H9 (cell line): ENCODE measurements at regions not wholly inside any gene's neighbourhood (a gene's known extent, or its start where the extent isn't known, plus 50 kb on each side); places are given as distances from the start of the nearest gene placed in this dataset.
A peak's percentile ranks its signal among the peaks of the same experiment; 100 is the strongest.

Experiments
- DNase-seq: peaks from one replicate; pipeline ENCODE4 v3.0.0-alpha.2; 2017
- H2AFZ ChIP-seq: one replicate; pipeline ENCODE4 v1.6.1; 2013; ENCODE audit warnings: mild to moderate bottlenecking, low read length, control low read depth, moderate library complexity
- H2AK5ac ChIP-seq: 2 replicates; pipeline ENCODE4 v1.6.1; 2013; ENCODE audit warnings: low read length, control low read depth, mixed read lengths; ENCODE audit not compliant: insufficient read length
- H2BK120ac ChIP-seq: one replicate; pipeline ENCODE4 v1.6.1; 2013; ENCODE audit warnings: low read depth, mild to moderate bottlenecking, low read length, control low read depth, inconsistent platforms; ENCODE audit not compliant: poor library complexity, severe bottlenecking
- H2BK12ac ChIP-seq: 2 replicates; pipeline ENCODE4 v1.6.1; 2013; ENCODE audit warnings: low read length, control low read depth, mixed read lengths, low read depth; ENCODE audit not compliant: insufficient read length
- H2BK15ac ChIP-seq: 2 replicates; pipeline ENCODE4 v1.6.1; 2013; ENCODE audit warnings: low read depth, low read length, control low read depth
- H2BK20ac ChIP-seq: one replicate; pipeline ENCODE4 v1.6.1; 2013; ENCODE audit warnings: low read depth, mild to moderate bottlenecking, low read length, control low read depth, inconsistent platforms; ENCODE audit not compliant: poor library complexity, severe bottlenecking
- H2BK5ac ChIP-seq: 2 replicates; pipeline ENCODE4 v1.6.1; 2013; ENCODE audit warnings: low read length, control low read depth, mixed read lengths; ENCODE audit not compliant: insufficient read length
- H3K14ac ChIP-seq: 2 replicates; pipeline ENCODE4 v1.6.1; 2013; ENCODE audit warnings: low read length, control low read depth; ENCODE audit not compliant: insufficient read depth
- H3K18ac ChIP-seq: 2 replicates; pipeline ENCODE4 v1.6.1; 2013; ENCODE audit warnings: low read depth, mild to moderate bottlenecking, mixed read lengths, low read length, control low read depth; ENCODE audit not compliant: insufficient read length
- H3K23ac ChIP-seq: 2 replicates; pipeline ENCODE4 v1.6.1; 2013; ENCODE audit warnings: low read length, control low read depth, mixed read lengths, low read depth; ENCODE audit not compliant: insufficient read length
- H3K23me2 ChIP-seq: 2 replicates; pipeline ENCODE4 v1.6.1; 2013; ENCODE audit warnings: low read depth, mild to moderate bottlenecking, mixed read lengths, low read length, control low read depth; ENCODE audit not compliant: insufficient read length, poor library complexity, severe bottlenecking
- H3K27ac ChIP-seq: 2 replicates; pipeline ENCODE4 v1.5.1; 2013; ENCODE audit warnings: low read length, control low read depth, mixed read lengths, low read depth; ENCODE audit not compliant: insufficient read length
- H3K27me3 ChIP-seq: 2 replicates; pipeline ENCODE4 v1.6.1; 2013; ENCODE audit warnings: low read length, control low read depth, inconsistent platforms; ENCODE audit not compliant: insufficient read depth
- H3K4ac ChIP-seq: 2 replicates; pipeline ENCODE4 v1.6.1; 2013; ENCODE audit warnings: low read depth, mild to moderate bottlenecking, control low read depth, inconsistent platforms, low read length, moderate library complexity
- H3K4me1 ChIP-seq: 2 replicates; pipeline ENCODE4 v1.6.1; 2013; ENCODE audit warnings: low read length, control low read depth, inconsistent platforms; ENCODE audit not compliant: insufficient read depth
- H3K4me2 ChIP-seq: 2 replicates; pipeline ENCODE4 v1.6.1; 2013; ENCODE audit warnings: low read length, control low read depth, mixed read lengths; ENCODE audit not compliant: insufficient read length, insufficient read depth
- H3K56ac ChIP-seq: 2 replicates; pipeline ENCODE4 v1.6.1; 2013; ENCODE audit warnings: low read depth, mild to moderate bottlenecking, mixed read lengths, low read length, control low read depth; ENCODE audit not compliant: insufficient read length
- H3K79me1 ChIP-seq: 2 replicates; pipeline ENCODE4 v1.6.1; 2013; ENCODE audit warnings: low read depth, mild to moderate bottlenecking, moderate library complexity, low read length, control low read depth, inconsistent platforms; ENCODE audit not compliant: insufficient read depth, poor library complexity, severe bottlenecking
- H3K79me2 ChIP-seq: 2 replicates; pipeline ENCODE4 v1.6.1; 2013; ENCODE audit warnings: low read length, control low read depth, inconsistent platforms; ENCODE audit not compliant: insufficient read depth
- H3K9ac ChIP-seq: 2 replicates; pipeline ENCODE4 v1.6.1; 2013; ENCODE audit warnings: low read length, control low read depth, mixed read lengths; ENCODE audit not compliant: insufficient read length; ENCODE audit errors: extremely low read depth
- H3K9me3 ChIP-seq: one replicate; pipeline ENCODE4 v1.6.1; 2013; ENCODE audit warnings: low read depth, low read length, inconsistent platforms; ENCODE audit not compliant: control insufficient read depth
- H3T11ph ChIP-seq: one replicate; pipeline ENCODE4 v1.6.1; 2013; ENCODE audit warnings: mild to moderate bottlenecking, low read length, control low read depth, inconsistent platforms
- H4K20me1 ChIP-seq: one replicate; pipeline ENCODE4 v1.6.1; 2013; ENCODE audit not compliant: control insufficient read depth, insufficient read length, insufficient read depth
- H4K5ac ChIP-seq: 2 replicates; pipeline ENCODE4 v1.6.1; 2013; ENCODE audit warnings: low read depth, mild to moderate bottlenecking, mixed read lengths, low read length, control low read depth; ENCODE audit not compliant: insufficient read length
- H4K8ac ChIP-seq: replicated peaks from 2 replicates; pipeline ENCODE4 v1.6.1; 2013; ENCODE audit warnings: low read length, control low read depth, mixed read lengths, low read depth; ENCODE audit not compliant: insufficient read length
- H4K91ac ChIP-seq: 2 replicates; pipeline ENCODE4 v1.6.1; 2013; ENCODE audit warnings: low read depth, mild to moderate bottlenecking, moderate library complexity, mixed read lengths, low read length, control low read depth; ENCODE audit not compliant: insufficient read length
- H3K27ac Mint-ChIP-seq, 3 experiments: 2 replicates in 2 of 3; 3 replicates in 1 of 3; pipeline ENCODE4 v1.8.0; 2020 to 2021; ENCODE audit warnings: mixed read lengths in 3 of 3, mild to moderate bottlenecking in 1 of 3, moderate library complexity in 1 of 3
- H3K27me3 Mint-ChIP-seq: 2 replicates; pipeline ENCODE4 v1.8.0; 2021; ENCODE audit warnings: low read depth, mild to moderate bottlenecking, moderate library complexity, mixed read lengths
- H3K36me3 Mint-ChIP-seq, 3 experiments: 2 replicates in 2 of 3; 3 replicates in 1 of 3; pipeline ENCODE4 v1.8.0; 2020 to 2021; ENCODE audit warnings: low read depth in 3 of 3, mixed read lengths in 3 of 3; ENCODE audit not compliant: insufficient read depth in 1 of 3
- H3K4me1 Mint-ChIP-seq, 2 experiments: 2 replicates each; pipeline ENCODE4 v1.8.0; 2020; ENCODE audit warnings: mixed read lengths in 2 of 2
- H3K4me3 Mint-ChIP-seq, 2 experiments: 2 replicates in 1 of 2; 3 replicates in 1 of 2; pipeline ENCODE4 v1.8.0; 2020 to 2021; ENCODE audit warnings: mild to moderate bottlenecking in 2 of 2, mixed read lengths in 2 of 2, moderate library complexity in 1 of 2
- H3K9me3 Mint-ChIP-seq, 2 experiments: 2 replicates in 1 of 2; 3 replicates in 1 of 2; pipeline ENCODE4 v1.8.0; 2020; ENCODE audit warnings: mild to moderate bottlenecking in 2 of 2, mixed read lengths in 2 of 2, moderate library complexity in 1 of 2
- WGBS: extraction: QIAGEN DNeasy Blood & Tissue Kit; methylation state at CpG from one replicate; pipeline ENCODE4 v1.1.7; 2013; ENCODE audit warnings: missing lambda C conversion rate, low lambda C conversion rate, mixed read lengths; ENCODE audit not compliant: insufficient read length; ENCODE audit errors: extremely low coverage; 5-methylcytosine and 5-hydroxymethylcytosine counted together
- TF ChIP-seq, protein P1 (sequence below): fragments of 200-600 bp; sonication (generic); conservative IDR thresholded peaks from 3 replicates; pipeline ENCODE4 v1.8.0; 2021; ENCODE audit warnings: antibody characterized with exemption, mild to moderate bottlenecking

GRCh38 chr1:217137210-217137881 is 414.1 kb upstream of the ESRRG start:
- H3K56ac ChIP-seq: no peak overlapping the region
- H2BK5ac ChIP-seq: no peak overlapping the region
- peak overlapping the region; percentile 74 to 98 for H3K4me3 Mint-ChIP-seq
- H3K18ac ChIP-seq: no peak overlapping the region
- no peaks in the 10 kb centered on the region for H3K9me3 ChIP-seq
- no peak overlapping the region for H2BK15ac ChIP-seq
- peaks cover 58 to 74% of the 10 kb centered on the region in 2 experiments for H3K4me1 Mint-ChIP-seq
- peaks cover 3% of the 10 kb centered on the region; the same call in 1 of the 2 replicates for H3K4me1 ChIP-seq
- H3K27me3 ChIP-seq: peaks cover 72% of the 10 kb centered on the region
- no CpG with 5 or more reads among the region's 53 CpGs for WGBS
- H2AK5ac ChIP-seq: no peak overlapping the region
- no peak overlapping the region for H3K4ac ChIP-seq
- no peak overlapping the region for H2AFZ ChIP-seq
- H3K23ac ChIP-seq: no peak overlapping the region
- peaks cover 100% of the 10 kb centered on the region for H3K27me3 Mint-ChIP-seq
- no peak overlapping the region for H3T11ph ChIP-seq
- H3K27ac Mint-ChIP-seq: no peak overlapping the region
- H4K5ac ChIP-seq: no peak overlapping the region
- peak overlapping the region; percentile 81 for H3K4me2 ChIP-seq
- peaks cover 50% of the 10 kb centered on the region for H3K23me2 ChIP-seq
- no peak overlapping the region for H3K27ac ChIP-seq
- peak; percentile 63 for DNase-seq
- H4K20me1 ChIP-seq: no peaks in the 10 kb centered on the region
- no peak overlapping the region for H4K8ac ChIP-seq
- H2BK20ac ChIP-seq: no peak overlapping the region
- H3K79me2 ChIP-seq: no peaks in the 10 kb centered on the region
- H3K9me3 Mint-ChIP-seq: no peaks in the 10 kb centered on the region
- H2BK12ac ChIP-seq: no peak overlapping the region
- no peak overlapping the region for H2BK120ac ChIP-seq
- TF ChIP-seq, protein P1, sequence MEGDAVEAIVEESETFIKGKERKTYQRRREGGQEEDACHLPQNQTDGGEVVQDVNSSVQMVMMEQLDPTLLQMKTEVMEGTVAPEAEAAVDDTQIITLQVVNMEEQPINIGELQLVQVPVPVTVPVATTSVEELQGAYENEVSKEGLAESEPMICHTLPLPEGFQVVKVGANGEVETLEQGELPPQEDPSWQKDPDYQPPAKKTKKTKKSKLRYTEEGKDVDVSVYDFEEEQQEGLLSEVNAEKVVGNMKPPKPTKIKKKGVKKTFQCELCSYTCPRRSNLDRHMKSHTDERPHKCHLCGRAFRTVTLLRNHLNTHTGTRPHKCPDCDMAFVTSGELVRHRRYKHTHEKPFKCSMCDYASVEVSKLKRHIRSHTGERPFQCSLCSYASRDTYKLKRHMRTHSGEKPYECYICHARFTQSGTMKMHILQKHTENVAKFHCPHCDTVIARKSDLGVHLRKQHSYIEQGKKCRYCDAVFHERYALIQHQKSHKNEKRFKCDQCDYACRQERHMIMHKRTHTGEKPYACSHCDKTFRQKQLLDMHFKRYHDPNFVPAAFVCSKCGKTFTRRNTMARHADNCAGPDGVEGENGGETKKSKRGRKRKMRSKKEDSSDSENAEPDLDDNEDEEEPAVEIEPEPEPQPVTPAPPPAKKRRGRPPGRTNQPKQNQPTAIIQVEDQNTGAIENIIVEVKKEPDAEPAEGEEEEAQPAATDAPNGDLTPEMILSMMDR: no peak
- no peak overlapping the region for H3K9ac ChIP-seq
- no peak overlapping the region for H4K91ac ChIP-seq
- no peak overlapping the region; the same call in 1 of the 2 replicates for H3K14ac ChIP-seq
- no peaks in the 10 kb centered on the region; a peak in 1 of 7 replicates for H3K36me3 Mint-ChIP-seq
- H3K79me1 ChIP-seq: no peaks in the 10 kb centered on the region
